ENCODE measurements at regions not wholly inside any gene's neighbourhood (a gene's known extent, or its start where the extent isn't known, plus 50 kb on each side); places are given as distances from the start of the nearest gene placed in this dataset.
"Not testable (repeated sequence)": the region's sequence is repeated elsewhere in the genome, so short reads cannot be mapped to it uniquely, and the experiment has no call there.

- no peak for DNase-seq (ENCODE audit: low read depth)
Observed at GRCh38 chr12:125999628-126000027, 934.4 kb downstream of the AACS start.

DNA sequence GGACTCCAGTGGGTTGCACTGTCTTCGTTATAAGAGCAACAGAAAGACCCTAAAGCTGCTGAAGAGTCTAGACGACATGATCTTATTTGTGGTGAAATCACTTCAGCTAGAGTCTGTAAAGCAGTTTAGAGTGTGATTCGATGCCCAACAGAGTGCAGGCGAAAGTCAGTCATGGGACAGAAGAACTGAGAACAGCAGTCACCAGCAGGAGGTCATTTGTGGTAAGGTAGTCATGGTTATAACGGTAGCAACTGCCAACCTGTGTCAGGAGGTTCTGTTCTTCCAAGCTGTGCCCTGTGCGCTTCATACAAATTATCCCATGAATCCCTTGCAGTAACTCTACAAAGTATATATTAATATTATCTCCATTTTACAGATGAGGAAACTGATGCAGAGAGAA is 954.1 kb downstream of the AACS start:
- no peak for DNase-seq (ENCODE audit: low read depth)

DNA sequence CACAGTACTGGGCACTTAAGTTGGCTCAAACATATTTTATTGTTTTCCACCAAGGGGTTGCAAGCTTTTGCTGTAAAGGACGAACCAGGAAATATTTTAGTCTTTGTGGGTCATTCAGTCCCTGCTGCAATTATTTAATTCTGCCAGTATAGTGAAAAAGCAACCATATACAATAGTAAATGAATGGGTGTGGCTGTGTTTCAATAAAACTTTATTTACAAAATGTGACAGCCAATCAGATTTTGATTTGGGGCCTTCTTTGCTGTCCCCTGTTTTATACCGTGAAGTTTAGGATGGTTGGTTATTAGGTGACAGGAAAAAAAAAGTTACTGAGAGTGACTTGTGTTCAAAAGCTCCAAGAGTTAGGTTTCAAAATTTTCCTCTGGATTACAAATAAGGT is 956.4 kb downstream of the AACS start:
- no peak for DNase-seq (ENCODE audit: low read depth)

- no peak for DNase-seq (ENCODE audit: low read depth)
Observed at GRCh38 chr12:126027825-126028224, 962.6 kb downstream of the AACS start.

DNA sequence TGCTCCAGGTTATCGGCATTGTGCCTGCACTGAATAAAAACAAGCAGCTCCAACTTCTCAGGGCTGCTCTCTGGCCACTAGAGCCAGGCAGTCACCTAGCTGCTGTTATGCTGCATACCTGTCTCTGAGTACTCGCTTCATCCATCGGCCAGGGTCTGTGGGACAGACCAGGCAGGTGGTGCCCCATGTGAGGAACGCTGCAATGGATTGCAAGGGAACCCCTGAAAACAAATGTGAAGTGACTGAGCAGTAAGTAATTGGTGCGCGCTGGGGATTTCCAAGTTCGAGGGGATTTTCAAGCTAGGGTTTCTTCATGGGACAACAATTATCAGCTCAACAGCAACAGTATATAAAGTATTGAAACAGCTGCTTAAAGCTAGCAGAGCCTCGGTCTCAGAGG is 965.3 kb downstream of the AACS start:
- DNase-seq (ENCODE audit: low read depth) = no peak

- no peak for DNase-seq (ENCODE audit: low read depth)
Observed at GRCh38 chr12:126033751-126034150, 968.5 kb downstream of the AACS start.

GRCh38 chr12:126036348-126036747 is 971.1 kb downstream of the AACS start:
- no peak for DNase-seq (ENCODE audit: low read depth)

DNA sequence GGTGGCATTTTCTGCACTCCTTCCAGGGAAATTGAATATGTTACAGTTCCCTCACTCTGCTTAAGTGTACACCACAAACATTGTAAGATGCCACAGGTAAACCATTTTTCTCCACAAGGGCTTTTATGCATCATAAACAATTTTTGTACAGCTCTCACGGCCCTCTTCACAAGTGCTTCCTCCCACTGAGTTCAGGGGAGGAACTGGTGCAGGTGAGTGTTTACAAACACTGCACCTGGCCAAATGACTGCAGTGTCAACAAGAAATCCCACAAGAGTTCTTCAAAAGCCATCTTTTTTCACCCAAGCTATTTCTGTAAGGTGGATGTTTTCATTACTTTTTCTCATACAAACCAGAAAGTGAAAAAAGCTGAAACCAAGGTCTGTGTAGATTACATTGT is 973.2 kb downstream of the AACS start:
- no peak for DNase-seq (ENCODE audit: low read depth)

- DNase-seq (ENCODE audit: low read depth) = no peak
Observed at GRCh38 chr12:126040307-126040706, 975.1 kb downstream of the AACS start.

DNA sequence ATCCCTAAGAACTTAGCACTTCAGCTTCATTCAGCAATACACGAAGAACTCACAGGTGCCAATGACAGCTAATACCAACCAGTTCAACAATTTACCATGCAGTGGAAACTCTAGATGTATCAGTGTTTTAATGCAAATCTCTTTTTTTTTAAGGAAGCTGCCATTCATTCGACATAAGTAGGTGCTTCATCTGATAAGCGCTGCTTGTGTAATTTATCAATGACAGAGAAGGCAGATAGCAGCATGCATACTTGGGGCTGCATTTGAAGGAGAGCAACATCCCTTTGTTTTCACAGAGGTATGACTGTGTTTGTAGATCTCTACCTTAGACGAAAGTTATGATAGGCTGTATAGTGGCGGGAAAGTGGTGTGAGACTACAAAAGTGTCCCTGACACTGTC is 977.1 kb downstream of the AACS start:
- no peak for DNase-seq (ENCODE audit: low read depth)

- not testable (repeated sequence) for DNase-seq (ENCODE audit: low read depth)
Observed at GRCh38 chr12:126049501-126049900, 984.3 kb downstream of the AACS start.

DNA sequence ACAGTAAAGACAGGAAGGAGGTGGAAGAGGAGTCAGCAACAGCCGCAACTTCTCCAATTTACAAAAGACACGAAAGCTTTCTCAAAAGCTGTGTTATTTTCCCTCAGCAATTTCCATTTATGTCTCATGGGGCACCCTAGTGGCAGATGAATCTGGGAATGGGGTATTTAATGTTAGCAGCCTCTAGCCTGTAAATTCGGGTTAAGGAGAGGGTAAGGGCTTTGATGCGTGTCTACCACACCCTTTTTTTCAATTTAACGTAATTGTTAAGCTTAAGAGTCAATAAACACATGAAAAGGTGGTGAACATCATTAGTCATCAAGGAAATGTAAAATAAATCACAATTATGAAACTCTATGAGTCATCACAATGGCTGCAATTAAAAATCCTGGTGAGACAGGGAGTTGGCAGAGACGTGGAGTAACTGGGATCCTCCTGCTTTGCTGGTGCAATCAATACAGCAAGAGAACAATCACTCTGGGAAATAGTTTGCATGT is 986.4 kb downstream of the AACS start:
- no peak for DNase-seq (ENCODE audit: low read depth)

DNA sequence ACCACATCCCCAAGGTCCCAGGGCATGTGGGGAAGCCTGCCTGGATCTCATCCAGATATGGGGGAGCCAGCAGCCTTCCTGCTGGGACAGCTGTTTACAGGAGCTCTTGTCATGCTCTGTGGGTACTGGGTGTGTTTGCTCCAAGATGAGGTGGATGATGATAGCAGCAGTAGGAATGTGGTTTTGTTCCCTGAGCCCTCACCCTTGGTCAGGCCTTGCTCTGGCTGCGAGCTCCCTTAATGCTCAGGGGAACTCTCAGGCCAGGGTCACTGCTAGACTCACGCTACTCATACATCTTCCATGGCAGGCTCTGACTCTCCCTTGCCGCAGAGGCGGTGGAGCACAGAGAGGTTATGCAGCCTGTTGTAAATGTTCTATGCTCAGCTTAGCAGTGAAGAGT is 990.3 kb downstream of the AACS start:
- no peak for DNase-seq (ENCODE audit: low read depth)

DNA sequence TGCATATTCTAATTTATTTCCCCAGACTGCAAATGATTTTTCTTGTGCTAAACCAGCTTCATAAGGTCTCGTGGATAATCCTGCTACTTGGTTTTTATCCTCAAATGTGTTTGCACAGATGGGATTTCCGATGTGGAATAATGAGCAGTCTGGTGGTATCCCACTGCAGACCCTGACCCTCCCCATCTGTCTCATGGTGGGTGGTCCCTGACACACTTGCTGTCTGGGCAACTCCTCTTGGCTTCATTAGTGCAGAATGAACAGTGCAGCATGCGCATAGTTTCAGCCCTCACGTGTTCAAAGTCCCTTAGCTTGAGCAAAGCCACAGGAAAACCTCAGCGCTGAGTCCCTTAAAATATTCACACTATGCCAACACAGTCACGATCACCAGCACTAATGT is 996.5 kb downstream of the AACS start:
- DNase-seq (ENCODE audit: low read depth) = no peak

- DNase-seq (ENCODE audit: low read depth) = no peak
Observed at GRCh38 chr12:126064028-126064427, 998.8 kb downstream of the AACS start.

- no peak for DNase-seq (ENCODE audit: low read depth)
Observed at GRCh38 chr12:126067626-126068329, 1002.5 kb downstream of the AACS start.

DNA sequence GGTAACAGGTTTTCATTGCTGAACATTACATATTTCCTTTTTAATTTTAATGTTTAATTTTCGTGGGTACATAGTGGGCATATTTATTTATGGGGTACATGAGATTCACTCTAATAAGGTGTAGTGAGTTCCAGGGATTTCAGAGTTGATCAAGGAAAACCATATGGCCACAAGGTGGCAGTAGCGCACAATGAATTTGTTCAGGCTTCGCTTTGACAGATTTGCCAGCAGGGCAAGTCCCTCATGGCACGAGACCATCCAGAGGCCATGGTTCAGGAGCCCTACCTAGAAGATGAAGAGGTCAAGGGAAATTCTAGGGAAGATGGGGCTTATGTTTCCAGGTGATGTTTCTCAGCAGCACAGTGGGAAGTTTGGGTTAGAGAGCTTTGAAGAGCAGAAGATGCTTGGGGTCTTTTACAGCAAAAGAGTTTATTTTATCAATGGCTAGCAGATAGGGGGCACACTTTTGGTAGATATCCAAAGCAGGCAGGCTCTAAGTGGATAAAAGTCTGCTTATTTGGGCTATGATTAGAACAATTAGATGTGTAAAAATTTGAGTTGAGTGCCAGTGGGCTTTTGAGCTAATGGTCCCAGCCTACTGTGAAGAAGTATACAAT is 1004.4 kb downstream of the AACS start:
- DNase-seq (ENCODE audit: low read depth) = no peak

- no peak for DNase-seq (ENCODE audit: low read depth)
Observed at GRCh38 chr12:126076515-126076914, 1011.3 kb downstream of the AACS start.

GRCh38 chr12:126083926-126084325 is 1018.7 kb downstream of the AACS start:
- no peak for DNase-seq (ENCODE audit: low read depth)

DNA sequence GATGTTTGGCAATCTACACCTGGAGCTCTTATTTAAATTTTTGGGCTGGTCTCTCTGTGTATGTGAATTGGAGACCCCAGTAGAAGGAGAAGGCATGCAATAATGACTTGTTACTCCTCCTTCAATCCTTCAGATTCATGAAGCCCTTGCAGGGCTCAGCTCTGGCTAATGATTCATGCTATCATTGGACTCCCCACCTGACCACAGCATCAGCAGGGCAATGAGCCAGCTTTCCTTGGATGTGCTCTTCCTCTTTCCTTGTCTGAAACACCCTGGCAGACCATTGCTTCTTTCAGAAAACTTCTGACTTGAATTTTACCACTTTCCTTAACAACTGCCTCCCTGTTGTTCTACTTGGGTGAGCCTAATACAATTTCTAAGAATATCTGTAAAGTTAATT is 1019.2 kb downstream of the AACS start:
- no peak for DNase-seq (ENCODE audit: low read depth)

- DNase-seq (ENCODE audit: low read depth) = no peak
Observed at GRCh38 chr12:126086242-126086641, 1021.0 kb downstream of the AACS start.

GRCh38 chr12:126087692-126088091 is 1022.5 kb downstream of the AACS start:
- no peak for DNase-seq (ENCODE audit: low read depth)

- no peak for DNase-seq (ENCODE audit: low read depth)
Observed at GRCh38 chr12:126093908-126094307, 1028.7 kb downstream of the AACS start.

All from stimulated activated CD8-positive, alpha-beta memory T cell treated with anti-CD3 and anti-CD28 coated beads, Interleukin-15, amount 100 ng/mL, for 1 hour (primary cell).